Lower leg skin (tissue), 3 donors: ENCODE measurements at regions not wholly inside any gene's neighbourhood (a gene's known extent, or its start where the extent isn't known, plus 50 kb on each side); places are given as distances from the start of the nearest gene placed in this dataset.

Source experiments
- CTCF ChIP-seq, 3 donors: fragments of 450-650 bp; IDR thresholded peaks; one replicate each; pipeline ENCODE4 v1.5.1; 2016; ENCODE audit warnings: antibody characterized with exemption in 3 of 3, mild to moderate bottlenecking in 3 of 3, moderate library complexity in 2 of 3
- POLR2A ChIP-seq, 2 donors: fragments of 450-650 bp; IDR thresholded peaks; one replicate each; pipeline ENCODE4 v1.6.1; 2016 to 2017; ENCODE audit warnings: antibody characterized with exemption in 2 of 2, mild to moderate bottlenecking in 1 of 2, moderate library complexity in 1 of 2

- TF ChIP-seq CTCF (IDR thresholded peaks at IDR 0.05) (no peak), POLR2A (IDR thresholded peaks at IDR 0.05) (no peak)
These were observed 181.0 kb upstream of the TMEM106B start for GRCh38 chr7:12030116-12030515.
